ENCODE measurements at regions not wholly inside any gene's neighbourhood (a gene's known extent, or its start where the extent isn't known, plus 50 kb on each side); places are given as distances from the start of the nearest gene placed in this dataset.

GRCh38 chr1:223048026-223048425 lies 95.0 kb downstream of the TLR5 start:
- DNase-seq (ENCODE audit: low spot score), result no peak

DNA sequence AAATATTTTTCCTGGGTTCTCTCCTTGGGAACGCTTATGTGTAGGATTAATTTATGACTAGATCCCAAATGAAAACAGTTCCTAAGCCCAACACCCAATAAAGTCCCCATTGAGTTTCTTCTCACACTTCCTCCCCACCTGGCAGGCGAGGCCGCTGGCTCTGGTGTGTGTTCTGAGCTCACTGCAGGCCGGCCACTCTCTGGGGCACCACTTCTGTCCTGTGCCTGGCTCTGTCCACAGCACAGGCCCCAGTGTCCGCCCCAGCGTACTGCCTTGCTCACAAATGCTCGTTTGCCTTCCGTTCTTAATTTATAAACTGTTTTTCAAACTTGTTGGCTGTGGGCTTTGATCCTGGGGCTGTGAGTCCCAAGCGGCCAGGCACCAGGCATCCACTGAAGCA lies 90.6 kb downstream of the TLR5 start:
- DNase-seq (ENCODE audit: low spot score), result no peak

DNA sequence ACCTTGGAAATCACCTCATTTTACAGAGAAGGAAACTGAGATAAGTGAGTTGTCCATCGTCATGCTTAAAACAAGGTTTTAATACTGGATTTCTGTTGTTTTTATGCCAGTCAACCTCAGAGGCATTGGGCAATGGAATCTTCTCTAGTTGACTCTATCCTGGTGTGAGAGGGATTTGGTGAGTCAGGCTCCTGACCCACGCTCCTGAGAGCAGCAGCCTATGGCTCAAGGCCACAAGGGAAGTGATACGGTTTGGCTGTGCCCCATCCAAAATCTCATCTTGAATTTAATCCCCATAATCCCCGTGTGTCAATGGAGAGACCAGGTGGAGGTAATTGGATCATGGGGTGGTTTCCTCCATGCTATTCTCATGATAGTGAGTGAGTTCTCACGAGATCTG lies 90.1 kb downstream of the TLR5 start:
- DNase-seq (ENCODE audit: low spot score), result no peak

DNA sequence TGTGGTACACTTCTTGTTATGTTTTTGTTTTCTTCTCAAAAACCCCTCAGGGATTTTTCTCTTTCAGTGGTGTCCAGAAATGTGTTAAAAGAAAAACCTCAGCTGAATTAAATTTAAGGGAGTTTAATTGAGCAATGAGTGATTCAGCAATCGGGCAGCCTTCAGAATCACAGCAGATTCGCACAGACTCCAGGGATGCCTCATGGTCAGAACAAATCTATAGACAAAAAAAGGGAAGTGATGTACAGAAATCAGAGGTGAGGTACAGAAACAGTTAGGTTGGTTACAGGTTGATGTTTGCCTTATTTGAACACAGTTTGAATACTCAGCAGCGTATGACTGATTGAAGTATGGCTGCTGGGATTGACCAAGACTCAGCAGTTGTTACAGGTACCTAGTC lies 86.2 kb downstream of the TLR5 start:
- no peak for DNase-seq (ENCODE audit: low spot score)

DNA sequence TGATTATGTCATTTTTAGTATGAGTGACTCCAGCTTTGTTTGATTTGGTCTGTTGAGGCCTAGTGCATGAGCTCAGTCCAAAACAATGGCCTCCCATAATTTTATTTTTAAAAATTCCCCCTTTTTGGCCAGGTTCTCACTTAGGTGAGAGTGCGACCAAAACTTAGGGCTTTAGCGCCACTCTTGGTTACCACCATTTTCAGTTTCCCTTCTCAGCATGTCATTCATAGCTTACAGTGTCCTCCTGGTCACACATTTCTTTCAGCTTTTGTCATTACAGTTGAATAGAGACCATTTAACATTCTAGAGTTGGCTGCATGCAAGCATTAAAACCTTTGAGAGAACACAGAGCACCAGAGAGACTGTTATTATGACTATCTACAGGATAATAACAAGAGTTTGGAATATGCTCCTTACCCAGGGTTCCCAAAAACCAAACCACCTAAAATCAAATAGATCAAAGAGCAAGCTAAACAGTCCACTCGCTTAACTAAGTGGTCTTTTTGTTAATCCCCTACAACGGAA lies 85.4 kb downstream of the TLR5 start:
- no peak for DNase-seq (ENCODE audit: low spot score)
